ENCODE measurements at regions not wholly inside any gene's neighbourhood (a gene's known extent, or its start where the extent isn't known, plus 50 kb on each side); places are given as distances from the start of the nearest gene placed in this dataset.

- no peak for TF ChIP-seq ARNTL (CRISPR knock-in tag; IDR thresholded peaks at IDR 0.05; ENCODE audit: borderline replicate concordance, low read depth)
- no peak for TF ChIP-seq ZFP3 (CRISPR knock-in tag; IDR thresholded peaks at IDR 0.05)
- TF ChIP-seq BACH2 (CRISPR knock-in tag; IDR thresholded peaks at IDR 0.05; ENCODE audit: borderline replicate concordance): no peak
- TF ChIP-seq CSDC2 (CRISPR knock-in tag; IDR thresholded peaks at IDR 0.05): no peak
- TF ChIP-seq TOX (CRISPR knock-in tag; IDR thresholded peaks at IDR 0.05; ENCODE audit: borderline replicate concordance): no peak
- no peak for TF ChIP-seq PATZ1 (CRISPR knock-in tag; IDR thresholded peaks at IDR 0.05; ENCODE audit: borderline replicate concordance)
- TF ChIP-seq RARB (CRISPR knock-in tag; IDR thresholded peaks at IDR 0.05): no peak
- no peak for TF ChIP-seq SNAI2 (CRISPR knock-in tag; IDR thresholded peaks at IDR 0.05)
These were observed 540.1 kb downstream of the NTRK3 start for GRCh38 chr15:87716422-87716821.

Measured in SK-N-SH treated with all-trans-retinoic acid at 6 μM for 48 hours (cell line).